SK-N-MC (cell line): ENCODE measurements at regions not wholly inside any gene's neighbourhood (a gene's known extent, or its start where the extent isn't known, plus 50 kb on each side); places are given as distances from the start of the nearest gene placed in this dataset.
"Not testable (repeated sequence)": the region's sequence is repeated elsewhere in the genome, so short reads cannot be mapped to it uniquely, and the experiment has no call there.

ENCODE experiments used
- DNase-seq: peaks from one replicate; pipeline ENCODE4 v3.0.0-alpha.2; 2011; ENCODE audit warnings: low read depth, low spot score
- H3K27ac ChIP-seq: fragments of 200-600 bp; sonication (generic); 2 replicates; pipeline ENCODE4 v1.5.1; 2016; ENCODE audit warnings: mixed run types
- H3K36me3 ChIP-seq: fragments of 200-600 bp; sonication (generic); 2 replicates; pipeline ENCODE4 v1.6.1; 2017; ENCODE audit warnings: antibody characterized with exemption, low read length, mixed read lengths; ENCODE audit not compliant: insufficient read depth
- H3K4me3 ChIP-seq: fragments of 200-600 bp; sonication (generic); 2 replicates; pipeline ENCODE4 v1.5.1; 2016
- H3K9ac ChIP-seq: fragments of 200-600 bp; sonication (generic); 2 replicates; pipeline ENCODE4 v1.8.0; 2017; ENCODE audit warnings: mixed run types, mixed read lengths; ENCODE audit not compliant: insufficient read length
- H3K9me3 ChIP-seq: fragments of 200-600 bp; sonication (generic); 2 replicates; pipeline ENCODE4 v1.6.1; 2017; ENCODE audit warnings: low read depth, mild to moderate bottlenecking, antibody characterized with exemption, low read length, moderate library complexity, mixed read lengths
- EZH2 ChIP-seq: fragments of 200-600 bp; sonication (generic); IDR thresholded peaks from one replicate; pipeline ENCODE4 v1.6.1; 2017; ENCODE audit warnings: antibody characterized with exemption
- FOXP2 ChIP-seq: optimal IDR thresholded peaks from 2 replicates; pipeline ENCODE3; 2011; ENCODE audit warnings: mild to moderate bottlenecking, moderate library complexity; ENCODE audit not compliant: insufficient read depth; ENCODE audit errors: extremely low read length, control extremely low read depth
- POLR2AphosphoS5 ChIP-seq: IDR thresholded peaks from 2 replicates; pipeline ENCODE4 v1.6.1; 2012; ENCODE audit warnings: mild to moderate bottlenecking, low read depth, low read length, borderline replicate concordance

DNA sequence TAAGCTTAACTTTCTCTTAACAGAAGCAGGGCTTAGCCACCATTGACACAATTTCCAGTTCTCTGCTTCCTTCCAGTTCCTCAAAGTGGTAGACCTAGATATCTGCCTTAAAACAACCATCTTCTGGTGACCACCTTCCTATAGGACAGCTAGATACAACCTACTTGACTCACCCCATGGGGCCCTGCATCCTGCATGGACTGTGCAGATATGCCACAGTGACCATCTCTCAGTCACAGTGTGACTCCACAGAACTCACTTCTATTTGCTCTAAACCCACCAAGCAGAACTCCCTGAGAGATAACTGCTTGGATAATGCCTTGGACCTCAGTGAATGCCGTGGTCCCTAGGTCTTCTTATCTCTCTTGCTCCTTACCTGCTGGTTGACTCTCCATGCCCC lies 621.6 kb downstream of the IQCM start:
- DNase-seq, result no peak
- no peaks in the 10 kb centered on the region for H3K9me3 ChIP-seq
- no peak for TF ChIP-seq POLR2AphosphoS5
- H3K9ac ChIP-seq, result no peak overlapping the region
- no peak overlapping the region for H3K27ac ChIP-seq
- no peaks in the 10 kb centered on the region for H3K36me3 ChIP-seq
- no peak overlapping the region for H3K4me3 ChIP-seq

DNA sequence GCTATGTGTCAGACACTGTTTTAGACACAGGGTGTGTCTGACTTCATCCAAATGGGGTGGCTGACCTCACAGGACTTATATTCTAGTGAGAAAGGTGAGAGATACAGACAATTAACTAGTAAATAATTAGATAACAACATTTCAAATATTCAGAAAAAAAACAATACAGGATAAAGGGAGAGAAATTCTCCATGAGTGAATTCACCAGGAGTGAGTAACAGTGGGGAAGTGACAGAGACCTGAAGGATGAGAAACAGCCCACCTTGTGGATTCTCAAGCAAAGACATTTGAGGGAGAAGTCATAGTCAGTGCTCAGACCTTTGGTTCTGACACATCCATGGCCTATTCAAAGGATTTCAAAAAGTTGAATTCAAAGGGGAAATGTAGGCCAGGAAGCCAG lies 627.9 kb downstream of the IQCM start:
- Histone ChIP-seq H3K27ac (no peak overlapping the region), H3K9ac (no peak overlapping the region), H3K9me3 (no peaks in the 10 kb centered on the region), H3K36me3 (no peaks in the 10 kb centered on the region), H3K4me3 (no peak overlapping the region)
- no peak for TF ChIP-seq POLR2AphosphoS5
- no peak for TF ChIP-seq EZH2
- no peak for TF ChIP-seq FOXP2
- DNase-seq, result no peak

DNA sequence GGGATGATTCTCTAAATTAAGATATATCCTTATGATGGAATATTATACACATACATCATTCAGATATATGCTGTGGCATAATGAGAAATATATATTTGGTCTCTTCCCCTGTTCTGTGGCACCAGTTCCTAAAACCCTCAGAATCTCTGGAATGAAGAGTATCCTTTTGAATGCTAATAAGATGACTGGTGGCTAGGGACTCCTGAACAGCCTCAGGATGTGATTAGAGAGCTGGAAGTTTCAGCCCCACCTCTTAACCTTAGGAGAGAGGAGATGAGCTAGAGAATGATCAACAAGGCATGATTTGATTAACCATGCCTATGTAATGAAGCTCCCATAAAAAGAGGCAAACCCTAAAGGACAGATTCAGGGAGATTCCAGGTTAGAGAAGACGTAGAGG lies 632.0 kb downstream of the IQCM start:
- H3K36me3 ChIP-seq, result no peaks in the 10 kb centered on the region
- H3K9me3 ChIP-seq, result no peaks in the 10 kb centered on the region
- TF ChIP-seq FOXP2 (no peak), EZH2 (no peak), POLR2AphosphoS5 (no peak)
- no peak for DNase-seq
- H3K9ac ChIP-seq, result no peak overlapping the region
- H3K27ac ChIP-seq, result no peak overlapping the region
- H3K4me3 ChIP-seq, result no peak overlapping the region

DNA sequence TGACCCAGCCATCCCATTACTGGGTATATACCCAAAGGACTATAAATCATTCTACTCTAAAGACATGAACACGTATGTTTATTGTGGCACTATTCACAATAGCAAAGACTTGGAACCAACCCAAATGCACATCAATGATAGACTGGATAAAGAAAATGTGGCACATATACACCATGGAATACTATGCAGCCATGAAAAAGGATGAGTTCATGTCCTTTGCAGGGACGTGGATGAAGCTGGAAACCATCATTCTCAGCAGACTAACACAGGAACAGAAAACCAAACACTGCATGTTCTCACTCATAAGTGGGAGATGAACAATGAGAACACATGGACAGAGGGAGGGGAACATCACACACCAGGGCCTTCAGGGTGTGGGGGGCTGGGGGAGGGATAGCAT lies 634.2 kb downstream of the IQCM start:
- not testable (repeated sequence) for H3K9ac ChIP-seq, H3K27ac ChIP-seq, H3K4me3 ChIP-seq, H3K36me3 ChIP-seq, H3K9me3 ChIP-seq, DNase-seq

DNA sequence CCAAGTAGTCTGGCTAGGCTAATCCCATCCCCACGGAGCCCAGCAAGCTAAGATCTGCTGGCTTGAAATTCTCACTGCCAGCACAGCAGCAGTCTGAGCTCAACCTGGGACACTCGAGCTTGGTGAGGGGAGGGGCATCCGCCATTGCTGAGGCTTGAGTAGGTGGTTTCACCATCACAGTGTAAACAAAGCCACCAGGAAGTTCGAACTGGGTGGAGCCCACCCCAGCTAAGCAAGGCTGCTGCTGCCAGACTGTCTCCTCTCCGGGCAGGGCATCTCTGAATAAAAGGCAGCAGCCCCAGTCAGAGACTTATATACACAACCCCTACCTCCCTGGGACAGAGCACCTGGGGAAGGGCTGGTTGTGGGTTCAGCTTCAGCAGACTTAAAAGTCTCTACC lies 639.6 kb downstream of the IQCM start:
- no peak overlapping the region for H3K9ac ChIP-seq
- TF ChIP-seq POLR2AphosphoS5 (no peak), FOXP2 (no peak), EZH2 (no peak)
- H3K4me3 ChIP-seq, result no peak overlapping the region
- H3K27ac ChIP-seq, result no peak overlapping the region
- no peaks in the 10 kb centered on the region for H3K36me3 ChIP-seq
- no peak for DNase-seq
- no peaks in the 10 kb centered on the region for H3K9me3 ChIP-seq

DNA sequence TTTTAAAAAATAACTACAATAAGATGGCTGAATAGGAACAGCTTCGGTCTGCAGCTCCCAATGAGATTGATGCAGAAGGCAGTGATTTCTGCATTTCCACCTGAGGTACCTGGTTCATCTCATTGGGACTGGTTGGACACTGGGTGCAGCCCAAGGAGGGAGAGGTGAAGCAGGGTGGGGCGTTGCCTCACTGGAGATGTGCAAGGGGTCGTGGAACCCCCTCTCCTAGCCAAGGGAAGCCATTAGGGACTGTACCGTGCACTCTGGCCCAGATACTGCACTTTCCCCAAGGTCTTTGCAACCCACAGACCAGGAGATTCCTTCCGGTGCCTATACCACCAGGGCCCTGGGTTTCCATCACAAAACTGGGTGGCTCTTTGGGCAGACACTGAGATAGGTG lies 640.1 kb downstream of the IQCM start:
- no peak for DNase-seq
- Histone ChIP-seq H3K9me3 (no peaks in the 10 kb centered on the region), H3K9ac (no peak overlapping the region), H3K36me3 (no peaks in the 10 kb centered on the region), H3K27ac (no peak overlapping the region), H3K4me3 (no peak overlapping the region)
- TF ChIP-seq POLR2AphosphoS5 (no peak), FOXP2 (no peak), EZH2 (no peak)

DNA sequence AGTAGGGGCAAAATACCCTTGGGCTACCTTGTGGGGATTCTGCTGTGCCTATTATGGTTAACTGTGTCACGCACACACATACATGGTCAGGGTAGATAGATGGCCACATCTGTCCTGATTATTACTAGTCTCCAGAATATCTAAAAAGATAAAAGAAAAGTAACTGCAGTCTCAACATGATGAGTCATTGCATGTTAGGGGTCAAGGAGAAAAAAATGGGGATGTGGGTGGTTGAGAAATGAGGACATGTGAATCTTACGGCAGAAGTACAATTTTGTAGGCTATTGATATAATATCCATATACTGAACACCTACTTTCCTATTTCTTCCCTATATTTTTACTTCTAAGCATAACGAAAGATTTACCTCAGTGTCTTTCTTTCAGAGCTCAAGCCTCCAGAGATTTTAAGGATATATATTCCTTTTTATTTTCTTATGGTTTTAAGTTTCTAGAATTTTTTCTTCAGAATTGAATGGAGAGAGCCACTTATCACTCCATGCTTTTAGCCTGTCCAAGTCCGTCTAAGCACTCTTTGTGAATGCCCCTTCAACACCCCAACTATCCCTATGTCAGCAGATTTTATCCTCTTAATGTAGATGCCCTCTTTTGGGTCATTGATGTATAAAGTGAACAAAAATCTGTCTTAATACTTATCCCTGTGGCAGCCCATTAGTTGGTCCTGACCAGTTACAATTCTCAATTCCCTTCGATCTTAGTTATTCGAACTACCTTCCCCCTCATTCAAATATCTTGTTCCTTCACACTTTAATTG lies 642.2 kb downstream of the IQCM start:
- Histone ChIP-seq H3K9me3 (no peaks in the 10 kb centered on the region), H3K9ac (no peak overlapping the region), H3K36me3 (no peaks in the 10 kb centered on the region), H3K27ac (no peak overlapping the region), H3K4me3 (no peak overlapping the region)
- no peak for DNase-seq
- TF ChIP-seq FOXP2 (no peak), EZH2 (no peak), POLR2AphosphoS5 (no peak)

DNA sequence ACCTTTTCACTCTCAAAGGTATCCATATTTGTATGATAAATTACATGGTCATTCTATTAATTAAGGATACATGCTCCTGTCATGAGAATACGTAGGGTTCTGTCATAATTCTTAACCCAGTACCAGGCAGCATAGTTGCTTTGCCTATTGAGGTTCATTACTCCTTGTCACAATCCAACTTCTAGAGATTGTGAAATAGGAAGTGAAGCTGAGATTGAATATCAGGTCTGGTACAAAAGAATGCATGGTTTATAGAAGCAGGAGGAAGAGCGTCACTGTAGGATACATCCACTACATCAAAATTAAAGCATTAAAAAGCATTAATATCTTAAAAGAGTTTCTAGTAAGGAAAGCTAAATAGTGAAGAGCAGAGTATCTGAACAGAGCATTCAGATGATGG lies 647.0 kb downstream of the IQCM start:
- DNase-seq, result no peak
- H3K9ac ChIP-seq, result no peak overlapping the region
- no peak overlapping the region for H3K4me3 ChIP-seq
- no peaks in the 10 kb centered on the region for H3K9me3 ChIP-seq
- TF ChIP-seq EZH2 (no peak), POLR2AphosphoS5 (no peak), FOXP2 (no peak)
- no peaks in the 10 kb centered on the region for H3K36me3 ChIP-seq
- no peak overlapping the region for H3K27ac ChIP-seq

DNA sequence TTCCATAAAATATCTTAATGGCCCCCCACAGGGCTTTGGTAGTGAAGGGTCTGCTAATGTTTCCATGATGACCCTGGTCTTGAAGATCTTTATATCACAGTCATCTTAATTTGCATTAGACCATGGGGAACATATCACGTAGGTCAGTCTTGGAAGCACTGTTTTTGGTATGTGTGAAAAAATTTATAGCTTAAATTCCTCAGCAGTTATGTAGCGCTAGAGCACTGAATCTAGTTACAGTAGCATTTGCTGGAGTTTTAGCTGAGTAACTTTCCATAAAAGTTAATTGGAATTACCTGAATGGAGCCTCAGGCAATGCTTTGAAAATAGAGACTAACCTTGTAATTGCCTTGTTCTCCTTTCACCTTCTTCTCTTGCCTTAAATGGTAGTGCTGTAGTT lies 648.8 kb downstream of the IQCM start:
- no peak overlapping the region for H3K27ac ChIP-seq
- no peaks in the 10 kb centered on the region for H3K36me3 ChIP-seq
- TF ChIP-seq EZH2 (no peak), FOXP2 (no peak), POLR2AphosphoS5 (no peak)
- no peak overlapping the region for H3K4me3 ChIP-seq
- no peak for DNase-seq
- no peaks in the 10 kb centered on the region for H3K9me3 ChIP-seq
- H3K9ac ChIP-seq, result no peak overlapping the region
